AG08395 (cell line): ENCODE measurements at regions not wholly inside any gene's neighbourhood (a gene's known extent, or its start where the extent isn't known, plus 50 kb on each side); places are given as distances from the start of the nearest gene placed in this dataset.

Experiments
- DNase-seq: peaks from one replicate; pipeline ENCODE4 v3.0.0; 2012; ENCODE audit warnings: mixed read lengths, low spot score

GRCh38 chr6:168211681-168212080, 107.9 kb downstream of the DACT2 start:
- no peak for DNase-seq

GRCh38 chr6:168210239-168211105, 109.1 kb downstream of the DACT2 start:
- DNase-seq = no peak

GRCh38 chr6:168209420-168209819, 110.2 kb downstream of the DACT2 start:
- DNase-seq = no peak

- DNase-seq = no peak
These were observed 110.7 kb downstream of the DACT2 start for GRCh38 chr6:168208854-168209253.

GRCh38 chr6:168208402-168208801, 111.2 kb downstream of the DACT2 start:
- DNase-seq = no peak

GRCh38 chr6:168207421-168208175, 112.0 kb downstream of the DACT2 start:
- no peak for DNase-seq

GRCh38 chr6:168206661-168207274, 112.8 kb downstream of the DACT2 start:
- no peak for DNase-seq

- DNase-seq = peak; percentile 9
These were observed 113.4 kb downstream of the DACT2 start for GRCh38 chr6:168206186-168206585.

GRCh38 chr6:168201799-168202198, 117.8 kb downstream of the DACT2 start:
- no peak for DNase-seq

GRCh38 chr6:168201383-168201782, 118.2 kb downstream of the DACT2 start:
- no peak for DNase-seq

GRCh38 chr6:168200571-168201134, 118.9 kb downstream of the DACT2 start:
- DNase-seq = no peak

- DNase-seq = no peak
These were observed 119.5 kb upstream of the FRMD1 start for GRCh38 chr6:168198302-168199180.

- DNase-seq = no peak
These were observed 118.8 kb upstream of the FRMD1 start for GRCh38 chr6:168197636-168198301.

- DNase-seq = no peak
These were observed 118.0 kb upstream of the FRMD1 start for GRCh38 chr6:168196881-168197635.

- DNase-seq = no peak
These were observed 117.4 kb upstream of the FRMD1 start for GRCh38 chr6:168196385-168196860.

- no peak for DNase-seq
These were observed 116.7 kb upstream of the FRMD1 start for GRCh38 chr6:168195712-168196111.

- DNase-seq = no peak
These were observed 115.9 kb upstream of the FRMD1 start for GRCh38 chr6:168194732-168195567.

- no peak for DNase-seq
These were observed 115.1 kb upstream of the FRMD1 start for GRCh38 chr6:168193816-168194721.
